Stimulated activated CD4-positive, alpha-beta T cell treated with anti-CD3 and anti-CD28 coated beads, Interleukin-12 subunit alpha, Interleukin-12 subunit beta, amount 100 ng/mL, for 4 hours (primary cell): ENCODE measurements at regions not wholly inside any gene's neighbourhood (a gene's known extent, or its start where the extent isn't known, plus 50 kb on each side); places are given as distances from the start of the nearest gene placed in this dataset.

Experiments
- DNase-seq: peaks from one replicate; pipeline ENCODE4 v3.0.0-alpha.2; 2020

GRCh38 chr2:151153601-151154000 is 108.1 kb downstream of the RBM43 start:
- DNase-seq = no peak

- DNase-seq = no peak
Measured at GRCh38 chr2:151150331-151151320, 111.0 kb downstream of the RBM43 start.

DNA sequence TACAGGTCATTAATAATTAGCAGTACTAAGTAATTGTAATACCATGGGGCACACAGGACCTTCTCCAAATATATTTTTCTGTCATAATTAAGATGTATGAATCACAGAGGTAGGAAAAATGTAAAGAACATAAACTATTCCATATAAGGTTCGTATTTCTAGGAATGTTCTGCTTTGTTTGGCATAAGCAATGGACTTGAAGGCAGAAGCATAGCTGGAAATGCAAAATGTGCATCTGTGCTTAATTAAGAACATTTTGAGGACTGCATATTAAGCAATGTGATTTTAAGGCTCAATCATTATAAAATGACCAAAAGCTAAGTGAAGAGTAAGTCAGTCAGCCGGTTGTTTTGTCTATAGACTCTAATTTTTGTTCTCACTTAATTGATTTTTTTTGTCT is 123.2 kb downstream of the RBM43 start:
- no peak for DNase-seq

- no peak for DNase-seq
Measured at GRCh38 chr2:151137526-151137925, 124.1 kb downstream of the RBM43 start.

DNA sequence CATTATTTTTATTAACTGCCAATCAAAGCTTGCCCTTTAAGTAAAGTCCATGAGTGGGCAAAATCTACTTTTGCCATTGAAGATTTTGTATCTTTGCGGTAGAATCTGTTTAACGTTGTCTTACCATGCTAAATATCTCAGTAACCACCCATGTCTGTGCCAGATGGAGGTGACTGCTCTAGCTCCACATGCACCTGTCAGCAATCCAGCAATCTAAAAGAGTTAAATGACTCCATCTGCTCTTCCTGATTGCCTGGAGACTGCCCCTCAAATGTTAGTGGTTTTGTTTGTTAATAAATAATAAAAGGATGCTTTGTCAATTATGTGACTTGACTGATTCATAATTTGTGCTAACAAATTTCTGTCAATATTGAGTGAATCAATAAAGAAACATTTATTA is 141.7 kb downstream of the RBM43 start:
- DNase-seq = no peak

DNA sequence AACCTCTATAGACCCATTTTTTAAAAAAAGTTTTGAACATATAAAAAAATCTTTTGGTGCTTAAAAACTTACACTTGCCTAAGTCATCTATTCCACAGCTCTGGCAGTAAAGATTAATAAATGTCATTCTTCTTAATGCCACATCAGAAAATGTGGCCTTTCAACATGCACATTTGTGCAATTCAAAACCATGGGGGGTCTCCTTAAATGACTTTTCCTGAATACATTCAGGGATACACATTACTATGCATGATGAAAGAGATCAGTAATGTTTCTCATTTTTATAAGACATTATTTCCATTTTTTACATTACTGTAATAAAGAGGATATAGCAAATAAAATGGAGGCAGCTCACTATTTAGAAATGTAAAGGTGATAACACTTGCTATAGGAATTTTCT is 142.3 kb downstream of the RBM43 start:
- no peak for DNase-seq

- no peak for DNase-seq
Measured at GRCh38 chr2:151118269-151118668, 143.4 kb downstream of the RBM43 start.

DNA sequence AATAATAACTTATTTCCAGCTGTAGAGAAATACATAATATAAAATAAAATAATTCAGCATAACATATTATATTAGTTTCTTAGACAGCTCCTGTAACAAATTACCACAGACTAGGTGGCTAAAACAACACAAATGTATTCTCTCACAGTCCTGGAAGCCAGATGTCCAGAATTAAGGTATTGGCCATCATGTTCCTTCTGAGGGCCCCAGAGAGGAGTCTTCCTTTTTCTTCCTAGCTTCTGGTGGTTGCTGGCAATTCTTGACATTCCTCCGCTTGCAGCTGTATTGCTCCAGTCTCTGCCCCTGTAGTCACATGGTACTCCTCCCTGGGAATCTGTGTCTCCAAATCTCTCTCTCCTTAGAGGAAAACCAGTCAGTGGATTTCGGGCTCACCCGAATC is 146.8 kb downstream of the RBM43 start:
- DNase-seq = no peak

- DNase-seq = no peak
Measured at GRCh38 chr2:151113318-151113717, 148.3 kb downstream of the RBM43 start.

GRCh38 chr2:151111599-151112278 is 149.9 kb downstream of the RBM43 start:
- no peak for DNase-seq

- DNase-seq = no peak
Measured at GRCh38 chr2:151106805-151107506, 154.7 kb downstream of the RBM43 start.

DNA sequence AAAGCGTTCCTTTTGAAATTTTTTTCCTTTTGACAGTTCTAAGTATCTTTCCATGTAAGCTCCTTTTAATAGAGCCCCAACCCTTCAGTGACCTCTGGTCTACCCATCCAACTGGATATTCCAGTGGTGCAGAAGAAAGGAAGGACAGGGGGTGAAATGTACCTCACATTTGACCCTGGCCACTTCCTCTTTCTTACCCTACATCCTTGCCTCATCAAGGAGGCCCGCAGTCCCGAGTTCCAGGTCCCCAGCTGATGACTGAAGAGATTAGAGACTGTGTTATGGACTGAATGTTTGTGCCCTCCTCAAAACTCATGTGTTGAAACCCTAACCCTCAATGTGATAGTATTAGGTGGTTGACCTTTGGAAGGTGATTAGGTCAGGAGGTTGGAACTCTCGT is 158.1 kb downstream of the RBM43 start:
- DNase-seq = no peak

DNA sequence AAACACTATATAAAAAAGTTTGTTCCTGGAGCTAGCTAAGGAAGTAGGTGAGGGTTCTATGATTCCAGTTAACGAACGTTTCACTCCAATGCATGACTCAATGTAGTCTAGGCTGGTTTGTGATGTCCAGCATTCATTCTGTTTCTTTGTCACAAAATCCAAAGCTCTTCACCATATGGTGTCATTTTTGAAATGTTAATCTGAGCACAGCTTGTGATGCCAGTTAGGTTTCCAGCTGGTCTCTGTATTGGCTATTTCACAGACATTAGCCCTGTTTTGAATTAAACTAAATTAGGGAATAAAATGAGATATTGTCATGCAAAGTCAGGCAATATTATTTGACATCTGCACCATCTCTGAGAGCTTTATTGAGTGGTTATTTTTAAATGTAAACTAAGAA is 159.4 kb downstream of the RBM43 start:
- DNase-seq = no peak

GRCh38 chr2:151098841-151099240 is 162.8 kb downstream of the RBM43 start:
- no peak for DNase-seq

- DNase-seq = no peak
Measured at GRCh38 chr2:151097895-151098294, 163.8 kb downstream of the RBM43 start.

DNA sequence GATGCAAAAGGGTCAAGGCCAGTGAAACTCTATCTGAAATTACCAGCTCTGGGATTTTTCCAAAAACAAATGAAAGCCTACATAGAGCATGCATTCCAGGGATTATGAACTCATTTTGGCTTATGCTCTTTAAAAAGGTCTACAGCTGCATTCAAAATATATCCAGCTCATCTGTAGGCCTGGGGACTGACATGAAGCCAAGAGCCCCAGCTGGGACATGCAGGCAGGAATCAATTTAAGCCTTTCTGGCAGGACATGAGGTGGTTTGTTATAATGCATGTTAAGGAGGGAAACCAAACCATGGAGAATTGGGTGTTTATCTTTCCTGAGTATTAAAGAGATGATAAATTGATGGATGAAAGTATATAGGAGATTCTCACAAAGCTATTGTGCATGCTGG is 164.5 kb downstream of the RBM43 start:
- no peak for DNase-seq

- no peak for DNase-seq
Measured at GRCh38 chr2:151096235-151096634, 165.4 kb downstream of the RBM43 start.

GRCh38 chr2:151095463-151095862 is 166.2 kb downstream of the RBM43 start:
- no peak for DNase-seq

DNA sequence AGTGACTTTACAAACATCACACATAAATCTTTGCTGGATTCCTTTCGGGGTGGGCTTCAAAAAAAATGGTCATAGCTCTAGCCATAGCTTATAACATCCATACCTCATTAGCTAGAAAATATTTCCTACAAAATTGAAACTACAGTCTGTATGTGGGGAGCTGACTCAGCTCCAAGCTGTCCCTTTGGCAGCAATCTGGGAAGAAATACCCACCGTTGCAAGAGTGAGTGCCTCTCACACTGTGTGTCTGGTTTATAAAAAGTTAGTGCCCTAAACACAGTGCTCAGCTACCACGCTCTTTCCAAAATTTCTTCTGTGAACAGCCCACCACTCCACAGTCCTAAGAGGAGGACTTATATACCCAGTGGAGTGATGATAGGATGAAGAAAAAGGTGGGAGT is 170.1 kb downstream of the RBM43 start:
- no peak for DNase-seq

DNA sequence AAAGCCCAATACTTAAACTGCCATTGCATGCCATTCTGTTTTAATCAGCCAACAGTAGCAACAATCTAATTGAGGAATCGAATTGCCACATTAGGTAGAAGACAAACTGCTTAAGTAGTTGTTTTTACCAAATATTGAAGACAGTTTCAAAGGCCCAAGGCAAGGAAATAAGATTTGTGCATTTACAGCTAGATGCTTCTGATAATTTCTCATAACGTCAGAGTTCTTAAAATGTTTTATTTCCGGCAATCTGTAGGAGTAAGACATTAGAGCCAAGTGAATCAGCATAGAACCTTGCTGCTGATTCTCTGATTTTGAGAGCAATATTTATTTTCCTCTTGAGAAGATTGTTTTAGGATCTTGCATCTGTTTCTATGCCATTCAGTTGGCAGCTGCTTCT is 174.3 kb downstream of the RBM43 start:
- DNase-seq = no peak

DNA sequence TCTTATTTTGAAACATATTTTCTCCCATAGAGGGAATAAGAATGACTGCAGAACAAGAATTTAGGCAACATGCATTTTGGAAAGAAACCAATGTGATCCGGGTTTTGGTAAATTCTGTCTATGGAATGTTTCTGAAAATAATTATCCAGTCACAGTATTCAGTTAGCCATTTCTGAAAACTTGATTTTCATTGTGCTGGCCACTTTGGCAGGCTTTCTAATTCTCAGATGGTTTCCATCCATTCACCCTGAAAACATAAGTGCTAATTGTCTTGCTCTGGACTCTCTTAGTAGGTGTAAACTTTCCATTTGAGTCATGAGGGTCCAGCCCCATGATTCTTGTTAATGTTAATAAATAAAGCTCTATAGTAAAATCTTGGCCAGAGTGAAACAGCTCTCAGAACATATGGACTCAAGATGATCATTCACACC is 176.5 kb downstream of the RBM43 start:
- no peak for DNase-seq

DNA sequence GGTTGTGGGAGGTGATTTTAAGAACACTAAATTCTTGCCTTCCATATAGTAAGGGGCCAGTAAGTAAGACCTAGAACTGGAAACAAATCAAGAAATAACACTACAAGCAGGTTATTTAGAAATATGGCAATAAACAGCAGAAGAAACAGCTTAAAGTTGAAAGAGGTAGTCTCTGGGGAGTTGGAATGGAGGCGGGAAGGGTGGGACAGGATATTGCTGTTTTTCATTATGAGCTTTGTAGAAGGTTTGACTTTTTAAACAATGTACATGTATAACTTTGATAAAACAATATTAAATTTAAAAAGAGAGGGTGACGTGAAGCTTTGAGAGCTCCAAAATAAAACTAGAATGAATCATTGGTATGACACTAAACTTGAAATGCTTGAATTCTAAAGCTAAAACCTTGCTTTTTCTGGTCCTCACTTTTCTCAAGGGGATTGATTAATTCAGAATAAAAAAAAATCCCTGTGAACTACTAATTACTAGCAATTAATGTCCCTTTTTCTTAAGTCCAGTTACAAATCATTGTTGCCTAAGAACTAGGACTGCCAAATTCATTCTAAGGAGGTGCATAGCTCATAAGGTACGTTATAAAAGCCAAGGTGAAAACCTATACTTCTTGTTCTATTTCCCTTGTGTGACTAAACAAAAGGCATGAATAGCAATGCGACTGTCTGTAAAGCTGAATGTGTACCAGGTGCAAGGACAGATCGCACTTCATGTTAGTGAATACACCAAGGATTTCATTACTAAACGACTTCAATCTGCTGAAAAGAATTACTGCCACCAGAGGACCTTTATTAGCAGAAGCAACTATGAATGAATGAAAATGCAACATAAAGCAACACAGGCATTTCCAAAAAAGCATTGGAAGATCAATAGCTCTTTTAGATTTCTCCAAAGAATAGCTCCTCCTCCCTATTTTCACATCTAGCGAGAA is 177.5 kb downstream of the RBM43 start:
- no peak for DNase-seq
